H1 (cell line): ENCODE measurements at regions not wholly inside any gene's neighbourhood (a gene's known extent, or its start where the extent isn't known, plus 50 kb on each side); places are given as distances from the start of the nearest gene placed in this dataset.

ENCODE experiments used
- CTCF ChIA-PET: fragments of 300-600 bp; sonication (Branson Sonifier 250); formaldehyde crosslinking; loops from one replicate; lab custom pipeline; 2021; ENCODE audit not compliant: partially characterized antibody; lab: Charles Lee
- POLR2A ChIA-PET: fragments of 300-600 bp; sonication (Branson Sonifier 250); formaldehyde crosslinking; loops from one replicate; lab custom pipeline; 2021; ENCODE audit warnings: inconsistent platforms; ENCODE audit not compliant: partially characterized antibody; lab: Charles Lee
- DNase-seq, 2 experiments: peaks; one replicate each; pipeline versions ENCODE4 v3.0.0 to v3.0.0-alpha.2; 2010 to 2022; ENCODE audit warnings: low spot score in 2 of 2, low read depth in 1 of 2, mixed read lengths in 1 of 2
- FAIRE-seq: peaks from 2 replicates; lab custom pipeline; 2011; peaks lifted over from hg19 to GRCh38; lab: Jason Lieb, UNC
- H2AFZ ChIP-seq: 2 replicates; pipeline ENCODE4 v1.8.1; 2012; ENCODE audit warnings: low read length, inconsistent platforms
- H2AK5ac ChIP-seq: 2 replicates; pipeline ENCODE4 v1.6.1; 2013; ENCODE audit warnings: low read depth, low read length
- H2BK120ac ChIP-seq: replicated peaks from 2 replicates; pipeline ENCODE3; 2013; ENCODE audit warnings: low read depth, low read length, inconsistent platforms
- H2BK12ac ChIP-seq: 2 replicates; pipeline ENCODE4 v1.6.1; 2013; ENCODE audit warnings: low read depth, low read length
- H2BK15ac ChIP-seq: 2 replicates; pipeline ENCODE4 v1.6.1; 2013; ENCODE audit warnings: low read length
- H2BK20ac ChIP-seq: 2 replicates; pipeline ENCODE4 v1.6.1; 2013; ENCODE audit warnings: low read length
- H2BK5ac ChIP-seq: 2 replicates; pipeline ENCODE4 v1.6.1; 2013; ENCODE audit warnings: low read depth, low read length
- H3K14ac ChIP-seq: 2 replicates; pipeline ENCODE4 v1.6.1; 2013; ENCODE audit warnings: inconsistent platforms; ENCODE audit not compliant: insufficient read length
- H3K18ac ChIP-seq: 2 replicates; pipeline ENCODE4 v1.6.1; 2013; ENCODE audit warnings: low read length; ENCODE audit errors: extremely low read depth
- H3K23ac ChIP-seq: 2 replicates; pipeline ENCODE4 v1.6.1; 2013; ENCODE audit warnings: inconsistent platforms; ENCODE audit not compliant: insufficient read length
- H3K23me2 ChIP-seq: 2 replicates; pipeline ENCODE4 v1.6.1; 2013; ENCODE audit warnings: low read depth, low read length
- H3K27ac ChIP-seq: 2 replicates; pipeline ENCODE4 v1.6.1; 2011; ENCODE audit warnings: low read depth, low read length, inconsistent platforms
- H3K27me3 ChIP-seq, 4 experiments: replicated peaks in 1 of 4; 1 replicate in 1 of 4; 2 replicates in 3 of 4; pipeline versions ENCODE4 v1.6.1 to v1.8.1; 2011 to 2013; ENCODE audit warnings: low read length in 3 of 4, mild to moderate bottlenecking in 3 of 4, inconsistent platforms in 2 of 4, mixed read lengths in 2 of 4, moderate library complexity in 1 of 4; ENCODE audit not compliant: control insufficient read depth in 3 of 4, insufficient read depth in 3 of 4; ENCODE audit errors: extremely low read depth in 1 of 4
- H3K36me3 ChIP-seq, 4 experiments: 2 replicates each; pipeline versions ENCODE4 v1.6.1 to v1.8.1; 2011 to 2013; ENCODE audit warnings: mild to moderate bottlenecking in 4 of 4, low read length in 3 of 4, moderate library complexity in 2 of 4, control low read depth in 1 of 4, inconsistent platforms in 1 of 4; ENCODE audit not compliant: insufficient read depth in 4 of 4, control insufficient read depth in 2 of 4
- H3K4ac ChIP-seq: replicated peaks from 2 replicates; pipeline ENCODE3; 2013; ENCODE audit warnings: low read length, low read depth, mixed read lengths, inconsistent platforms; ENCODE audit not compliant: insufficient read length
- H3K4me1 ChIP-seq, 4 experiments: replicated peaks in 1 of 4; 1 replicate in 1 of 4; 2 replicates in 3 of 4; pipeline versions ENCODE4 v1.6.1 to v1.8.1; 2011 to 2013; ENCODE audit warnings: low read length in 3 of 4, inconsistent platforms in 2 of 4, mixed read lengths in 1 of 4; ENCODE audit not compliant: insufficient read depth in 4 of 4, control insufficient read depth in 3 of 4
- H3K4me2 ChIP-seq, 2 experiments: 2 replicates each; pipeline versions ENCODE4 v1.6.1 to v1.8.1; 2011 to 2013; ENCODE audit warnings: low read depth in 2 of 2, low read length in 2 of 2, control low read depth in 1 of 2, inconsistent platforms in 1 of 2, mild to moderate bottlenecking in 1 of 2; ENCODE audit not compliant: insufficient read depth in 1 of 2
- H3K4me3 ChIP-seq, 4 experiments: fragments of 200-600, 300-600 bp in 1 of 4; sonication (generic), shearing (Covaris generic), sonication (Bioruptor Twin) in 1 of 4; 2 replicates each; pipeline versions ENCODE4 v1.5.1 to v1.8.1; 2011 to 2016; ENCODE audit warnings: low read length in 4 of 4, low read depth in 3 of 4, control low read depth in 2 of 4, inconsistent platforms in 2 of 4, mild to moderate bottlenecking in 2 of 4, mixed read lengths in 1 of 4, moderate library complexity in 1 of 4; ENCODE audit not compliant: insufficient read depth in 2 of 4; ENCODE audit errors: extremely low read depth in 1 of 4
- H3K56ac ChIP-seq: replicated peaks from 2 replicates; pipeline ENCODE3; 2013; ENCODE audit warnings: low read depth, mild to moderate bottlenecking, mixed read lengths, low read length, inconsistent platforms; ENCODE audit not compliant: insufficient read length
- H3K79me1 ChIP-seq: 2 replicates; pipeline ENCODE4 v1.6.1; 2013; ENCODE audit warnings: low read depth, low read length, control low read depth
- H3K79me2 ChIP-seq, 2 experiments: 2 replicates each; pipeline versions ENCODE4 v1.6.1 to v1.8.1; 2012 to 2013; ENCODE audit warnings: low read length in 2 of 2, mild to moderate bottlenecking in 2 of 2, inconsistent platforms in 1 of 2; ENCODE audit not compliant: insufficient read depth in 2 of 2, control insufficient read depth in 1 of 2
- H3K9ac ChIP-seq, 4 experiments: replicated peaks in 1 of 4; 1 replicate in 1 of 4; 2 replicates in 3 of 4; pipeline versions ENCODE4 v1.6.1 to v1.8.1; 2011 to 2013; ENCODE audit warnings: low read depth in 3 of 4, low read length in 3 of 4, control low read depth in 2 of 4, mild to moderate bottlenecking in 2 of 4, moderate library complexity in 2 of 4, inconsistent platforms in 1 of 4; ENCODE audit errors: extremely low read depth in 1 of 4
- H3K9me3 ChIP-seq, 2 experiments: 2 replicates each; pipeline versions ENCODE4 v1.6.1 to v1.8.1; 2012 to 2013; ENCODE audit warnings: mild to moderate bottlenecking in 2 of 2, moderate library complexity in 2 of 2, control low read depth in 1 of 2, inconsistent platforms in 1 of 2, low read depth in 1 of 2, low read length in 1 of 2, mixed read lengths in 1 of 2; ENCODE audit not compliant: insufficient read depth in 2 of 2
- H4K20me1 ChIP-seq, 2 experiments: replicated peaks in 1 of 2; 2 replicates each; pipeline versions ENCODE3 to v1.8.1; 2011 to 2013; ENCODE audit warnings: inconsistent platforms in 2 of 2, low read length in 2 of 2, mild to moderate bottlenecking in 1 of 2; ENCODE audit not compliant: insufficient read depth in 2 of 2, control insufficient read depth in 1 of 2
- H4K5ac ChIP-seq: 2 replicates; pipeline ENCODE4 v1.6.1; 2013; ENCODE audit warnings: low read length, low read depth, mixed read lengths, inconsistent platforms; ENCODE audit not compliant: insufficient read length
- H4K8ac ChIP-seq: 2 replicates; pipeline ENCODE4 v1.8.0; 2013; ENCODE audit warnings: mild to moderate bottlenecking, moderate library complexity, low read length, inconsistent platforms; ENCODE audit not compliant: insufficient read depth; ENCODE audit errors: extremely low read depth
- H4K91ac ChIP-seq: replicated peaks from 2 replicates; pipeline ENCODE3; 2013; ENCODE audit warnings: low read length, mixed read lengths, inconsistent platforms; ENCODE audit not compliant: insufficient read length
- BRCA1 ChIP-seq: IDR thresholded peaks from 2 replicates; pipeline ENCODE4 v1.6.1; 2012; ENCODE audit warnings: low read depth, low read length, improper control_type of control experiment
- CBX5 ChIP-seq: fragments of 300-800, 300-1000 bp; sonication (generic); IDR thresholded peaks from 2 replicates; pipeline ENCODE4 v1.7.1; 2016; ENCODE audit warnings: antibody characterized with exemption, low read length, low read depth
- CTBP2 ChIP-seq: IDR thresholded peaks from 2 replicates; pipeline ENCODE4 v1.7.0; 2011; ENCODE audit warnings: borderline replicate concordance, mild to moderate bottlenecking, moderate library complexity, mixed read lengths, low read length; ENCODE audit not compliant: insufficient read depth, insufficient read length
- EZH2 ChIP-seq: fragments of 200-600 bp; sonication (generic); IDR thresholded peaks from 2 replicates; pipeline ENCODE4 v1.7.1; 2012; ENCODE audit warnings: low read depth, mild to moderate bottlenecking, moderate library complexity, low read length, inconsistent platforms; ENCODE audit not compliant: severe bottlenecking
- GTF2F1 ChIP-seq: IDR thresholded peaks from 2 replicates; pipeline ENCODE4 v1.6.1; 2012; ENCODE audit warnings: low read depth, low read length, improper control_type of control experiment, borderline replicate concordance
- KDM1A ChIP-seq: fragments of 200-600, 300-600 bp; sonication (generic); IDR thresholded peaks from 2 replicates; pipeline ENCODE4 v1.7.1; 2016; ENCODE audit warnings: mild to moderate bottlenecking, low read length, borderline replicate concordance
- MAFK ChIP-seq: IDR thresholded peaks from 2 replicates; pipeline ENCODE4 v1.6.1; 2012; ENCODE audit warnings: low read depth, mild to moderate bottlenecking, improper control_type of control experiment, low read length
- MAX ChIP-seq: IDR thresholded peaks from 2 replicates; pipeline ENCODE4 v1.6.1; 2012; ENCODE audit warnings: inconsistent platforms
- RBBP5 ChIP-seq: IDR thresholded peaks from 2 replicates; pipeline ENCODE4 v1.7.1; 2012; ENCODE audit warnings: low read depth, mild to moderate bottlenecking, inconsistent platforms, low read length, moderate library complexity, borderline replicate concordance
- RNF2 ChIP-seq: fragments of 200-900, 300-1000 bp; sonication (generic); IDR thresholded peaks from 2 replicates; pipeline ENCODE4 v1.7.1; 2016; ENCODE audit warnings: borderline replicate concordance, low read depth, mild to moderate bottlenecking, antibody characterized with exemption, low read length; ENCODE audit not compliant: poor library complexity, severe bottlenecking; ENCODE audit errors: missing control alignments
- RXRA ChIP-seq: IDR thresholded peaks from 2 replicates; pipeline ENCODE4 v1.6.1; 2011; ENCODE audit warnings: low read depth, mild to moderate bottlenecking, low read length, moderate library complexity; ENCODE audit not compliant: insufficient read depth
- SIRT6 ChIP-seq: IDR thresholded peaks from one replicate; pipeline ENCODE4 v1.7.1; 2012; ENCODE audit warnings: low read length, inconsistent platforms
- SP4 ChIP-seq: IDR thresholded peaks from 2 replicates; pipeline ENCODE4 v1.6.1; 2012; ENCODE audit warnings: low read length, inconsistent platforms
- WGBS, 2 experiments: shearing (Covaris generic) in 1 of 2; methylation state at CpG; one replicate each; pipeline versions ENCODE4 v1.1.6 to v1.1.7; 2013 to 2015; ENCODE audit warnings: low lambda C conversion rate in 2 of 2, mixed read lengths in 2 of 2, inconsistent platforms in 1 of 2, low coverage in 1 of 2, missing lambda C conversion rate in 1 of 2; ENCODE audit not compliant: insufficient replicate concordance in 2 of 2, insufficient coverage in 1 of 2, insufficient read length in 1 of 2; ENCODE audit errors: extremely low coverage in 1 of 2, missing lambda C conversion rate in 1 of 2; 5-methylcytosine and 5-hydroxymethylcytosine counted together

- WGBS, 2 experiments, result 93% methylated on average over 3 of the region's 3 CpGs; no CpG with 5 or more reads in 1 of the 2 experiments
- no peak overlapping the region for H2AFZ ChIP-seq
- no peak for FAIRE-seq
- no peak for TF ChIP-seq CBX5
- no peak for TF ChIP-seq MAFK
- no peak for TF ChIP-seq RXRA
- TF ChIP-seq SIRT6, result no peak
- no peak for TF ChIP-seq RNF2
- TF ChIP-seq KDM1A, result no peak
- TF ChIP-seq GTF2F1, result no peak
- TF ChIP-seq SP4, result no peak
- no peak for TF ChIP-seq CTBP2
- TF ChIP-seq MAX, result no peak
- no peak for TF ChIP-seq RBBP5
- TF ChIP-seq BRCA1, result no peak
- TF ChIP-seq EZH2, result no peak
Observed at GRCh38 chr7:24346716-24347115, 62.7 kb downstream of the NPY start.

More at GRCh38 chr7:24346716-24347115, 62.7 kb downstream of the NPY start:
- Histone ChIP-seq H3K79me1 (no peaks in the 10 kb centered on the region), H3K4me3 (no peak overlapping the region), H3K79me2 (no peaks in the 10 kb centered on the region), H4K91ac (no peak overlapping the region), H2BK12ac (no peak overlapping the region), H3K27me3 (no peaks in the 10 kb centered on the region), H3K4me1 (peaks cover 0 to 6% (median 2%) of the 10 kb centered on the region in 4 experiments; a peak in 3 of 7 replicates), H3K56ac (no peak overlapping the region), H3K9ac (no peak overlapping the region), H3K14ac (no peak overlapping the region), H4K5ac (no peak overlapping the region), H3K18ac (no peak overlapping the region), H4K8ac (no peak overlapping the region), H3K23me2 (no peaks in the 10 kb centered on the region), H3K36me3 (0 out of 8 replicates have a peak, but pooled peaks cover 0 to 2% (median 0%) of the 10 kb centered on the region in 4 experiments), H3K23ac (no peak overlapping the region), H2AK5ac (no peak overlapping the region), H3K27ac (no peak overlapping the region), H3K4me2 (no peak overlapping the region), H2BK20ac (no peak overlapping the region), H3K4ac (no peak overlapping the region), H2BK5ac (no peak overlapping the region), H3K9me3 (no peaks in the 10 kb centered on the region), H4K20me1 (no peaks in the 10 kb centered on the region), H2BK15ac (no peak overlapping the region), H2BK120ac (no peak overlapping the region)
- ChIA-PET CTCF (interaction anchor here (1.0 to 2.8 kb wide), 6 partner anchors 10 to 35 kb away, joined by 3 to 16 read pairs (median 4); no protein-coding TSS in a partner anchor), POLR2A (interaction anchor here (1.2 to 1.6 kb wide), 3 partner anchors 8 to 13 kb away, joined by 4 to 6 read pairs (median 4); no protein-coding TSS in a partner anchor)
- no peak for DNase-seq
